ENCODE measurements at regions not wholly inside any gene's neighbourhood (a gene's known extent, or its start where the extent isn't known, plus 50 kb on each side); places are given as distances from the start of the nearest gene placed in this dataset.
"Not testable (repeated sequence)": the region's sequence is repeated elsewhere in the genome, so short reads cannot be mapped to it uniquely, and the experiment has no call there.

DNA sequence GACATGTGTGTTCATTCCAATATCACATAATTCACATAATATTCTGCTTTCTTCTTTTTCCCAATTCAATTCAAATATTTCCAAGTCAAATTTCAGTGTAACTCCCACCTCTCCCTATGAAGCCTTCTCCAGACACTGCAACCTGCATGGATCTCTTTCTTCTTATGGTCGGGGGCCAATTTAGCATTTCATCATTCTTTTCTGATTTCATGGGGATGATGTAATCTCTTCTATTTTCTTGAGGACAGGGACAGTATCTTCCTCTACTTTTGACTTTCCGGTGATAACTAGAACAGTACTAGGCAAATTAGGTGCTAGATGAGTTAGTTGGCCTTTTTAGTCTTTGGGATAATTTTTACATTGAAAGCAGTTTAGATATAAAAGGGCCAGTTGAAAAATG lies 92.7 kb downstream of the CARTPT start:
- intact Hi-C loops (cut with micrococcal nuclease), result no loop called here
- Mint-ChIP-seq H3K4me1 (ENCODE audit: low read depth) (peaks cover 6% of the 10 kb centered on the region), H3K4me3 (no peak overlapping the region), H3K27ac (no peak overlapping the region), H3K9me3 (no peaks in the 10 kb centered on the region), H3K27me3 (peaks cover 10% of the 10 kb centered on the region), H3K36me3 (ENCODE audit: low read depth) (no peaks in the 10 kb centered on the region)
- ATAC-seq (no peak), DNase-seq (no peak)
- TF ChIP-seq, protein P1, sequence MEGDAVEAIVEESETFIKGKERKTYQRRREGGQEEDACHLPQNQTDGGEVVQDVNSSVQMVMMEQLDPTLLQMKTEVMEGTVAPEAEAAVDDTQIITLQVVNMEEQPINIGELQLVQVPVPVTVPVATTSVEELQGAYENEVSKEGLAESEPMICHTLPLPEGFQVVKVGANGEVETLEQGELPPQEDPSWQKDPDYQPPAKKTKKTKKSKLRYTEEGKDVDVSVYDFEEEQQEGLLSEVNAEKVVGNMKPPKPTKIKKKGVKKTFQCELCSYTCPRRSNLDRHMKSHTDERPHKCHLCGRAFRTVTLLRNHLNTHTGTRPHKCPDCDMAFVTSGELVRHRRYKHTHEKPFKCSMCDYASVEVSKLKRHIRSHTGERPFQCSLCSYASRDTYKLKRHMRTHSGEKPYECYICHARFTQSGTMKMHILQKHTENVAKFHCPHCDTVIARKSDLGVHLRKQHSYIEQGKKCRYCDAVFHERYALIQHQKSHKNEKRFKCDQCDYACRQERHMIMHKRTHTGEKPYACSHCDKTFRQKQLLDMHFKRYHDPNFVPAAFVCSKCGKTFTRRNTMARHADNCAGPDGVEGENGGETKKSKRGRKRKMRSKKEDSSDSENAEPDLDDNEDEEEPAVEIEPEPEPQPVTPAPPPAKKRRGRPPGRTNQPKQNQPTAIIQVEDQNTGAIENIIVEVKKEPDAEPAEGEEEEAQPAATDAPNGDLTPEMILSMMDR (IDR thresholded peaks at IDR 0.05), result no peak
- POLR2A ChIA-PET, result no interaction called here
- CTCF ChIA-PET, result no interaction called here

DNA sequence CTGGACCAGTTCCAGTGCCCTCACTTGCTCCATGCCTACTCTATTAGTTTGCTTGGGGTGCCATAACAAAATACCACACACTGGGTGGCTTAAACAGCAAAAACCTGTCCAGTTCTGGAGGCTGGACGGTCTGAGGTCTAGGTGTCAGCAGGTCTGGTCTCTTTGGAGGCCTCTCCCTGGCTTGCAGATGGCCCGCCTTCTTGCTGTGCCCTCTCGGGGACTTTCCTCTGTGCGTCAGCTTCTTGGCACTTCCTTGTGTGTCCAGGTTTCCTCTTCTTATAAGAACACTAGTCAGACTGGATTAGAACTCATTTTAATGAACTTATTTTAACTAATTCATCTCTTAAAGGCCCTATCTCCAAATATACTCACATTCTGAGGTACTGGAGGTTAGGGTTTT lies 97.2 kb downstream of the CARTPT start:
- intact Hi-C loops (cut with micrococcal nuclease), result no loop called here
- TF ChIP-seq, protein P1 (IDR thresholded peaks at IDR 0.05), result no peak
- no peak overlapping the region for H3K27ac Mint-ChIP-seq
- H3K9me3 Mint-ChIP-seq, result peaks cover 2% of the 10 kb centered on the region
- no peaks in the 10 kb centered on the region for H3K4me1 Mint-ChIP-seq (ENCODE audit: low read depth)
- ChIA-PET POLR2A (no interaction called here), CTCF (no interaction called here)
- H3K27me3 Mint-ChIP-seq, result peaks cover 5% of the 10 kb centered on the region
- no peak for ATAC-seq
- no peak for DNase-seq
- H3K36me3 Mint-ChIP-seq (ENCODE audit: low read depth), result no peaks in the 10 kb centered on the region
- H3K4me3 Mint-ChIP-seq, result no peak overlapping the region

DNA sequence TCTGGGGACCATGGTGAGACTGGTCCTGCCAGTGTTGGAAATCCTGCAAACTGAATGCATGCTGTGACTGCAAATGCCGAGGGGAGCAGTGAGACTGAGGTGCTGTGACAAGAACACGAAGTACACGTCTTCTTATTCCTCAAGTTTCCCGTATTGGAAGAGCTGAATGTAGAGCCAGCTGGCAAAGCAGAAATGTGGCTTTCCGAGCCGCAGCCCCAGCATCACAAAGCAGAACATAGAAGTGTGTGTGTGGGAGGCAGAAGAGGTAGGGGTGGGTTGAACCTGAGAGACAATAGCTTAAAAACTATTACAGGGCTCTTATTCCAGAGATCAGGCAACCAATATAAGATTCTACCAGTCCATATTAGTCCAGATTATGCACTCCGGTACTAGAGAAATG lies 98.8 kb downstream of the CARTPT start:
- H3K9me3 Mint-ChIP-seq, result peaks cover 6% of the 10 kb centered on the region
- intact Hi-C loops (cut with micrococcal nuclease), result no loop called here
- H3K4me1 Mint-ChIP-seq (ENCODE audit: low read depth), result no peaks in the 10 kb centered on the region
- TF ChIP-seq, protein P1 (IDR thresholded peaks at IDR 0.05), result no peak
- DNase-seq (no peak), ATAC-seq (no peak)
- H3K27me3 Mint-ChIP-seq, result peaks cover 2% of the 10 kb centered on the region
- H3K36me3 Mint-ChIP-seq (ENCODE audit: low read depth), result no peaks in the 10 kb centered on the region
- CTCF ChIA-PET, result no interaction called here
- no peak overlapping the region for H3K4me3 Mint-ChIP-seq
- H3K27ac Mint-ChIP-seq, result no peak overlapping the region
- POLR2A ChIA-PET, result no interaction called here

DNA sequence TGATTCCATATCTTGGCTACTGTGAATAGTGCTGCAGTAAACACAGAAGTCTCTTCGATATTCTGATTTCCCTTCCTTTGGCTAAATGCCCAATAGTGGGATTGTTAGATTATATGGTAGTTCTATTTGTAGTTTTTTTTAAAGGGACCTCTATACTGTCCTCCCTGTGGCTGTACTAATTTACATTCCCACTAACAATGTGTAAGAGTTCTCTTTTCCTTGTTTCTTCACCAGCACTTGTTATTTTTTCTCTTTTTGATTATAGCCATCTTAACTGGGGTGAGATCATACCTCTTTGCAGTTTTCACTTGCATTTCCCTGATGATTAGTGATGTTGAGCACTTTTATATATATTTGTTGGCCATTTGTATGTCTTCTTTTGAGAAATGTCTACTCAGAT lies 102.0 kb downstream of the CARTPT start:
- TF ChIP-seq, protein P1 (IDR thresholded peaks at IDR 0.05), result no peak
- no peak for DNase-seq
- peaks cover 10% of the 10 kb centered on the region for H3K9me3 Mint-ChIP-seq
- POLR2A ChIA-PET, result no interaction called here
- CTCF ChIA-PET, result no interaction called here
- peaks cover 2% of the 10 kb centered on the region for H3K36me3 Mint-ChIP-seq (ENCODE audit: low read depth)
- H3K27ac Mint-ChIP-seq, result no peak overlapping the region
- H3K4me1 Mint-ChIP-seq (ENCODE audit: low read depth), result no peaks in the 10 kb centered on the region
- H3K4me3 Mint-ChIP-seq, result no peak overlapping the region
- H3K27me3 Mint-ChIP-seq, result peaks cover 2% of the 10 kb centered on the region
- intact Hi-C loops (cut with micrococcal nuclease), result no loop called here
- no peak for ATAC-seq

DNA sequence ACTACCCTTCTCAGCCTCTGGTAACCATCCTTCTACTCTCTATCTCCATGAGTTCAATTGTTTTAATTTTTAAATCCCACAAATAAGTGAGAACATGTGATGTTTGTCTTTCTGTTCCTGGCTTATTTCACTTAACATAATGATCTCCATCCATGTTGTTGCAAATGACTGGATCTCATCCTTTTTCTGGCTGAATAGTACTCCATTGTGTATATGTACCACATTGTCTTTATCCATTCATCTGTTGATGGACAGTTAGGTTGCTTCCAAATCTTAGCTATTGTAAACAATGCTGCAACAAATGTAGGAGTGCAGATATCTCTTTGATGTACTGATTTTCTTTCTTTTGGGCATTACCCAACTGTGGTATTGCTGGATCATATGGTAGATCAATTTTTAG lies 103.0 kb downstream of the CARTPT start:
- H3K4me1 Mint-ChIP-seq (ENCODE audit: low read depth); POLR2A ChIA-PET; H3K27ac Mint-ChIP-seq; intact Hi-C loops (cut with micrococcal nuclease); ATAC-seq; H3K27me3 Mint-ChIP-seq; DNase-seq; H3K4me3 Mint-ChIP-seq; H3K36me3 Mint-ChIP-seq (ENCODE audit: low read depth): not testable (repeated sequence)
- peaks cover 18% of the 10 kb centered on the region for H3K9me3 Mint-ChIP-seq
- CTCF ChIA-PET, result interaction anchor here (1.1 kb wide), 1 partner anchor 9 kb away, joined by 3 read pairs; no protein-coding TSS in a partner anchor

DNA sequence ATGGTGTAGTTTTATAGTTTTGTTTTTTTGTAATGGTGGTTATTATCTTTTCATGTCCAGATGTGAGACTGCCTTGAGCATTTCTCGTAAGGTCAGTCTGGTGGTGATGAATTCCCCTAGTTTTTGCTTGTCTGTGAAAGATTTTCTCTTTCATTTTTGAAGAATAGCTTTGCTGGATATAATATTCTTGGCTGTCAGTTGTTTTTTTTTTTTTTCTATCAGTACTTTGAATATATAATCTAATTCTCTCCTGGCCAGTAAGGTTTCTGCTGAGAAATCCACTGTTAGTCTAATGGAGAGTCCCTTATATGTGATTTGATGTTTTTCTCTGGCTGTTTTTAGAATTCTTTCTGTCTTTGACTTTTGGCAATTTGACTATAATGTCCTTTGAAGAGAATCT lies 106.9 kb downstream of the CARTPT start:
- ChIA-PET POLR2A (no interaction called here), CTCF (no interaction called here)
- Mint-ChIP-seq H3K27ac (no peak overlapping the region), H3K4me3 (no peak overlapping the region), H3K36me3 (ENCODE audit: low read depth) (peaks cover 2% of the 10 kb centered on the region), H3K9me3 (peaks cover 19% of the 10 kb centered on the region), H3K27me3 (no peaks in the 10 kb centered on the region), H3K4me1 (ENCODE audit: low read depth) (no peaks in the 10 kb centered on the region)
- no peak for ATAC-seq
- no peak for DNase-seq
- TF ChIP-seq, protein P1 (IDR thresholded peaks at IDR 0.05), result no peak
- intact Hi-C loops (cut with micrococcal nuclease), result no loop called here

All from activated CD8-positive, alpha-beta T cell treated with anti-CD3 and anti-CD28 coated beads for 36 hours (primary cell).